ENCODE measurements at regions not wholly inside any gene's neighbourhood (a gene's known extent, or its start where the extent isn't known, plus 50 kb on each side); places are given as distances from the start of the nearest gene placed in this dataset.
A peak's percentile ranks its signal among the peaks of the same experiment; 100 is the strongest.
"Not testable (repeated sequence)": the region's sequence is repeated elsewhere in the genome, so short reads cannot be mapped to it uniquely, and the experiment has no call there.

DNA sequence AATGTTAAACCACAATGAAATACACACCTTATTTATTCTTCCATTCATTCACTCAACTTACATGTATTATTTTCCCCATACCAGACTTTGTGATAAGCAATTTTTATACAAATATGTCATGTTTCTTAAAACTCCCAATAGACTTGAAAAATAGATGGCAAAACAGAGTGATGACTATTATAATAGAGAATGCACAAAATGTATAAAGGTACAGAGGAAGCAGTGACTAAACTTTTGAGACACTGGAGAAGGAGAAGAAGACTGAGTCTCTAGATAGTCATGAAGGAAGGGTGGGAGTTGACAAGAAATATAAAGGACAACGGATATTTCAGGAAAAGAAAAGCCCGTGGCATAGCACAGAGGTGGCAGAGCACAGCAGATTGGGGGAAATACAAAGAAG, 198.1 kb upstream of the SLC39A10 start:
- DNase-seq (no peak), ATAC-seq (no peak)

DNA sequence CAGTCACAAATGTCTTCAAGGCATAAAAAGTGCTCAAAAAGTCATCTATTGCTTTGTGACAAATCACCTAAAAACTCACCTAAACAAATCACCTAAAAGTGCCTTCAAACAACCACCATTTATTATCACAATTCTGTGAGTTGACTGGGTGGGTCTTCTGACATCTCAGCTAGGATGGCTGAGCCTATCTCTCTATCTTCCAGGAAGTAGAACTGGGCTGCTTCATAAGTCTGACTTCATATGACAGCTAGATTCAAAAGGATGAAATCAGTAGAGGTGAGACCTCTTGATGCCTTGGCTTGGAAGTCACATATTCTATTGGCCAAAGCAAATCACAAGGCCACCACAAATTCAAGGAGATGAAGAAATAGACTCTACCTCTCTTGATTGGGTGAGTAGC, 199.2 kb upstream of the SLC39A10 start:
- ATAC-seq (no peak), DNase-seq (no peak)

DNA sequence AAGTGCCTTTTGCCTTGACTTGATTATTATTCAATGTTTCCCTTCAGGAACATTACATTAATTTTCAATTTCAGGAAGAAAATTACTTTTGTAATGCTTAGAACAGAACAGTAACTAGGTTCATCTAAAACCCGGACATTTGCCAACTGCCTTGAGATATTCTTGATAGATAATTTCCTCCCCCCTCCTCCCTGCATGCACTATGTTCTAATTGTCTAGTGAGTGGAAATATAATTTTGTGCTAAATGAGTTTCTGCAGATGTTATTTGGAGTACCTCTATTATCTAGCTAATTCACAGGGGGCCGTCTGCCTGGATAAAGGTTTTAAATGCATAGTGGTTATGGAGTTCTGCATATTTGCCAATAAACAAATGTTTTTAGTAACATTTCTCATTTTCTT, 200.3 kb upstream of the SLC39A10 start:
- DNase-seq (no peak), ATAC-seq (no peak)

DNA sequence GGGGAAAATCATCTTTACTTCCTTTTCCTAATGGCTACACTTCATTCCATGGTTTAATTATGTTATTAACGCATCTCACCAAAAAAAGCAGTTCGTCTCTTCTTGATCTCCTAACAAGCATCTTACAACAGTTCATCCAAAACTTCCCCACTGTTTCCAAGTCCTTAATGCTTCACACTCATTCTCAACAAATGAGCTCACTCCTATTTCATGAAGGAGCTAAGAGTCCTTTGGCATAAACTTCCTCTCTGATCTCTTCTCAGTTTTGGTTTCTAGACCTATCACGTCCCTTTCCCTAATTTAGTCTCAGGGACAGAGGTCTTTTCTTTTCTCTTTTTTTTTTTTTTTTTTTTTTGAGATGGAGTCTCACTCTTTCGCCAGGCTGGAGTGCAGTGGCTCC, 205.9 kb upstream of the SLC39A10 start:
- ATAC-seq, result no peak

DNA sequence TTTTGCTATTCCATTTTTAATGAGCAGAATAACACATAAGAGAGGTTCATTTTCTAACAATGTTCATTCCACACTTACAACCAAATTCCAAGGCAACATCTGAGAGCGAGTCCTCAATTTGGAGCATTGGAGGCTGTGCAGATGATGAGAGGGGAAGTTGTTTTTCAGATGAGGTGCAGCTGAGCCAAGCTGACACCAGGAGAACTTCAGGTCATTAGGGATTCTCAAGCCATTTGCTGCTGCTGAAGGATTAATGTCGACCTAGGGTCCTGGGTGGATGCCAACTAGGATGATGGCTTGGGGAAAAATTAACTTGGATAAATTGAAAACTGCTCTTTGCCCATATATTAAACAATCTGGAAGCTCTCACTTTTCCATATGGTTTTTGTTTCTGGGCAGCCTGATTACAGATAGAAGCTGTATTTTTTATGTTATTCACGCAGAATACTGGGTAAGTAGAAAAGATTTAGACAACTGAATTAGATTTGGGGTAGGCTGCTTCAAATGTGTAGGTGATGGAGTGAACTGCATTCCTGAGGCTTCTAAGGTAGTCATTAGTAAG, 206.4 kb upstream of the SLC39A10 start:
- ATAC-seq (no peak), DNase-seq (no peak)

More for the DNA sequence above, 205.9 kb upstream of the SLC39A10 start:
- DNase-seq, result no peak

DNA sequence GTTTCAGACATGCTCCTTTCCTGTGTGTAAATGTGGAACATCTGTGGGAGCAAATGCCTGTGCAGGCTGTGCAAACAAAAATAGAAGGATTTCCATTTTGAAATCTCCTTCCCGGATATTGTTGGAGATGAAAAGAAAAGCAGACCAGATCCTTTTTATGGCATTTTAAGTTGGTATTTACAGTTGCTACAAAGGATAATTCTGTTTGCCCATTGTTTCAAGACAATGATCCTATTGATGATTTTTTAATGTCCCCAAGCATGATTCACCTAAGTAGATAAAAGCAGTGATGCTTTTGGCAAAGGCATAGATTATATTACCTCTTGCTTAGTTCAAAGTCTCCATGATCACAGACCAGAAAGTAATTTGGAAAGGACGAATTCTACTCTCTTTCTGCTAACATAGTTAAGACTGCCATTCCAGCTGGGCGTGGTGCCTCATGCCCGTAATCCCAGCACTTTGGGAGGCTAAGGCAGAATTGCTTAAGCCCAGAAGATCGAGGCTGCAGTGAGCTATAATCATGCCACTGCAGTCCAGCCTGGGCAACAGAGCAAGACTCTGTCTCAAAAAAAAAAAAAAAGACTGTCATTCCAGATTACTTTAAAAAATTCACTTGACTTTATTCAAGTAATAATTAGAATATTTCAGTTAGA, 209.6 kb upstream of the SLC39A10 start:
- no peak for ATAC-seq
- no peak for DNase-seq

DNA sequence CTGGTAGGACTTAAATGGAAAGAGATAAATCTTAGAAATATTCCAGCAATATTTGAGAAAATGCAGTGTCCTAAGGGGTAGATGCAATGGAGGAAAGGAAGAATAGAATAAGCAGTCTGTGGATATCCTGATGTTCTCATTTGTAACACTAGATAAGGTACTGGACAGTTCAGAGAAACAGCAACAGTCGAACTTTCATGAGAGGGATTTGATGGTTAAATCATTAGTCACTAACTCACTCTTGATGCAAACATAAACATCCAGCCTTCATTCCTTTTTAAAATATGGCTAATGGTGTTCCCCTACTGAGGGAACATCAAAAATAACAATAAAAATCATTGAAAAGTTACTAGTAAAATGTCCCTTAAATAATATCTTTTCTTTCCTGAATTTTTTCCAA, 211.4 kb upstream of the SLC39A10 start:
- ATAC-seq, result no peak
- no peak for DNase-seq

DNA sequence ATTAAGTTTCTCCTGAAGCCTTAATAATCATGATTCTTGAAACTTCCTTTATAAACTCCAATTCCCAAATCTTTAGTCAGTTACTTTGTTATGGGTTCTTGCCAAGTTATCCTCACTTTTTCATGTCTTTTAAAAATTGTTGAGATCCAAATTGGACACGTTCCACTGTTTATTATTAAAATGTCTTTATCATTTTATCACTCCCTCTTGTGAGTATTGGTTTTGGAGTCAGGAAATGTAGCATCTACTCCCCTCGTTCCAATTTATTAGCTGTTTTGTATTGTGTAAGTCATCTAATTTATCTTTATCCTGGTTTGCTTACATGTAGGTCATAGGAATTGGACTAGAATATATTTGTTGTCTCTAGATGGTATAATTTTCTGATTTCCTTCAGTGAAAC, 213.1 kb upstream of the SLC39A10 start:
- ATAC-seq, result no peak
- no peak for DNase-seq

DNA sequence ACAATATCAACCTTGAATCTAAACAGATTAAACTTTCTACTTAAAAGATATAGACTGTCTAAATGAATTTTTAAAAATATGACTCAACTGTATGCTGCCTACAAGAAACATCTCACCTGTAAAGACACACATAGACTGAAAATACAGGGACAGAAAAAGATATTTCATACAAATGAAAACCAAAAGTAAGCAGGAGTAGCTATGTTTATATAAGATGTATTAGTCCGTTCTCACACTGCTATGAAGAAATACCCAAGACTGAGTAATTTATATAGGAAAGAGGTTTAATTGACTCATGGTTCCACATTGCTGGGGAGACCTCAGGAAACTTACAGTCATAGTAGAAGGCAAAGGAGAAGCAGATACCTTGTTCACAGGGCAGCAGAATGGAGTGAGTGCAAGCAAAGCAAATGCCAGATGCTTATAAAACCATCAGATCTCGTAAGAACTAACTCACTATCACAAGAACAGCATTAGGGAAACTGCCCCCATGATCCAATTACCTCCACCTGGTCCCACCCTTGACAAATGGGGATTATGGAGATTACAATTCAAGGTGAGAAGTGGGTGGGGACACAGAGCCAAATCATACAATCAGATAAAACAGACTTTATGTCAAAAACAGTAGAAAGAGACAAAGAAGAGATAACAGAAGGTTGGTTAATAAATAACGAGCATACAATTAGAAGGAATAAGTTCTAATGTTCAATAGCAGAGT, 214.4 kb upstream of the SLC39A10 start:
- no peak for DNase-seq
- ATAC-seq, result peak; percentile 40

DNA sequence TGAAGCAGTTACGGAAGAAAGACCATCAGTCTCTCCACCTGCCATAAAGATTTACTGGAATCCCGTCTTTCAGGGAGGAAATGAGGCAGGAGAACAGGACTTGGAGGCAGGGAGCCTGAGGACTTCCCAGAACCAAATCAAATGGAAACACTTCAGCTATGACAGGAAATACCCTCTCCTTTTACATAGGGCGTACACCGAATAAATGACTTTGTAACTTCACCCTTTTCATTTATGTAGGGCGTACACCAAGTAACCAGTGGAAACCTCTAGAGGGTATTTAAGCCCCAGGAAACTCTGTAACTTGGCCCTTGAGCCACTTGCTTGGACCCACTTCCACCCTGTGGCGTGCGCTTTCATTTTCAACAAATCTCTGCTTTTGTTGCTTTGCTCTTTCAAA, 218.3 kb upstream of the SLC39A10 start:
- ATAC-seq, result no peak
- no peak for DNase-seq

DNA sequence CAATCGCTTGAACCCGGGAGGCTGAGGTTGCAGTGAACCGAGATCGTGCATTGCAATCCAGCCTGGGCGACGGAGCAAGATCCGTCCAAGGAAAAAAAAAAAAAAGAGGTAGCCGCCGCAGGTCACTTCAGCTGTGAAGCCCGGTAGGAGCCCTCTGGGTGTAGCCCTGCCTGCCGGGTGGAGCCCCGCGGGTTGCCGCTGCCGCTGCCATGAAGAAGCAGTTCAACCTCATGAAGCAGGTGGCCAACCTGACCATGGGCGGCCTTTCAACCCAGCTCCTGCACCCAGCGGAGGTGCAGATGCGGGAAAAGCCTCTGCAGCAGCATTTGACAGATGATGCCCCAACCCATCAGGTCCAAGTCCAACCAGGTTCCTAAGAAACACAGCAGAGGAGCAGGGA, 219.5 kb upstream of the SLC39A10 start:
- no peak for DNase-seq
- ATAC-seq, result no peak

DNA sequence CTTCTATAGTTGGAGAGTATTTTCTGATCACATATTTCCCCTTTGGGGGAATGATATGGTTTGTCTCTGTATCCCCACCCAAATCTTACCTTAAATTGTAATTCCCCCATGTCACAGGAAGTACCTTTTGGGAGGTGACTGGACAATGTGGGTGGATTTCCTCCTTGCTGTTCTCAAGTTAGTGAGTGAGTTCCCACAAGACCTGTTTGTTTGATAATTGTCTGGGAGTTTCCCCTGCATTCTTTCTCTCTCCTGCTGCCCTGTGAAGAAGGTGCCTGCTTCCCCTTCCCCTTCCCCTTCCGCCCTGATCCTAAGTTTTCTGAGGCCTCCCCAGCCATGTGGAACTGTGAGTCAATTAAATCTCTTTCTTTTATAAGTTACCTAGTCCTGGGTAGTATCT, 222.7 kb upstream of the SLC39A10 start:
- DNase-seq (no peak), ATAC-seq (no peak)

DNA sequence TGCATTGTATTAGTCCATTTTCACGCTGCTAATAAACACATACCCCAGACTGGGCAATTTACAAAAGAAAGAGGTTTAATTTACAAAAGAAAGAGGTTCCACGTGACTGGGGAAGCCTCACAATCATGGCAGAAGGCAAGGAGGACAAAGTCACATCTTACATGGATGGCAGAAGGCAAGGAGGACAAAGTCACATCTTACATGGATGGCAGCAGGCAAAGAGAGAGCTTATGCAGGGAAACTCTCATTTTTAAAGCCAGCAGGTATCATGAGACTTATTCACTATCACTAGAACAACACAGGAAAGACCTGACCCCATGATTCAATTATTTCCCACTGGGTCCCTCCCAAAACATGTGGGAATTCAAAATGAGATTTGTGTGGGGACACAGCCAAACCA, 223.3 kb upstream of the SLC39A10 start:
- DNase-seq, ATAC-seq: not testable (repeated sequence)

DNA sequence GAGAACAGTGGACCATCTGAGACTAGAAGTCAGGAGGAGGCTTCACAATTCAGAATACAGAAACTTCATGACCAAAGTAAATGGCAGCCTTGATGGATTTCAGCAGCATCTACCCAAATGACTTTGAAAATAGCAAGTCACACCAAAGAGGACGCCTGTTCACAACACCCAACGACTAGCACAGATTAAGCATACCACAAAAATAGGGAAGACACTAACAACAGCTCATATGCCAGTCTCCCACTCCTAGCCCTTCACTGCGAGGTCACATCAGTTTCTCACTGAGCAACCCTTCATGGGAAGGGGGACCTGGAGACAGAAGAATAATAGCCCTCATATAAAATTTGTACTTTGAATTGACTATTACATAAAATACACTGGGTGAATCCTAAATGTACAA, 228.4 kb upstream of the SLC39A10 start:
- ATAC-seq (no peak), DNase-seq (no peak)

DNA sequence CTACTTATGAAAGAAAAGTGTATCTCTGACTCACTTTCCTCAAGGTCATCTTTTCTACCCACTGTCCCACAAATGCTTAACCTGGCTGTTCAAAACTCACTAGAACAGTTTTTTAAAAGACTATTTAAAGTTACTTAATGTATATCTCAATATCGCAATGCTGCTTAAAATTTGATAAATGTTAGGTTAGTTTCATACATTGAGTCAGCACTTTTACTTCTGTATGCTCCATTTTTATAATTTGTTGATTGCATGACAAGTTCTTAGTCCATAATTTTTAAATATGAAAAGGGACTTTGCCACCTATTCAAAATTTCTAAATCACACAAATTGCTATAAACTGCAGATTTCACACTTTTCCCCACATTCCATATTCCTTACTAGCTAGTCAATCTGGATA, 231.7 kb upstream of the SLC39A10 start:
- ATAC-seq, result no peak
- no peak for DNase-seq

DNA sequence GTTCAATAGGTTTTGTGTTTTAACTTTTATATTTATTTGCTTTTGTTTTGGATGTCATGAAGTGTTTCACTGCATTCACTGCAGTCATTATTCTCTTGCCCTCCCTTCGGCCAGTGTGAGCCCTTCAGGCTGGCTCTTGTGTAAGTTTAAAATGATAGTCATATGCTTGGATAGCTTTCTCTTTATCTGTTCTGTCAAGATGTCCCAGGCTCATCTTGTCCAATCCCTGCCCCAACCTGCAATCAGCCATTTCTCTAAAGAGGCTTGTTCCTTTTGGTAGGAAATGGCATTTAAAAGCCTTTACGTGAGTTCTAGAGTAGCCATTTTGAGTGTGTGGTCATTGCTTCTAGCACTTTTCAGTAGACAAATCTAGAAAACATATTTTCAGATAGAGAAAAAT, 238.0 kb upstream of the SLC39A10 start:
- DNase-seq (no peak), ATAC-seq (no peak)

DNA sequence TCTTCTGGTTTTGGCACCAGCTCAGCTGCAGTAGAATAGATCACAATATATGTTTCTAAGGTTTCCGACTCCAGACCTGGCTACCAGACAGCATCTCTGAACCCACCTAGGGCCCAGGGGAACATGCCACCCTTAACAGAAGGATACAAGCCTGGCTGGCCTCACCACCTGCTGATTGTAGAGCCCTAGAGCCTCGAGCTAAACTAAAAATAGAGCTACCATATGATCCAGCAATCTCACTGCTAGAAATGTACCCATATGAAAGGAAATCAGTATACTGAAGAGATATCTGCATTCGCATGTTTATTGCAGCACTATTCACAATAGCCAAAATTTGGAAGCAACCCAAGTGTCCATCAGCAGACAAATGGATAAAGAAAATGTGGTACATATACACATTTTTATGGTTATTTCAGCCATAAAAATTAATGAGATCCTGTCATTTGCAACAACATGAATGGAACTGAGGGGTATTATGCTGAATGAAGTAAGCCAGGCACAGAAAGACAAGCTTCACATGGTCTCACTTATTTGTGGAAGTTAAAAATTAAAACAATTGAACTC, 242.4 kb upstream of the SLC39A10 start:
- ATAC-seq, result no peak
- DNase-seq, result no peak

DNA sequence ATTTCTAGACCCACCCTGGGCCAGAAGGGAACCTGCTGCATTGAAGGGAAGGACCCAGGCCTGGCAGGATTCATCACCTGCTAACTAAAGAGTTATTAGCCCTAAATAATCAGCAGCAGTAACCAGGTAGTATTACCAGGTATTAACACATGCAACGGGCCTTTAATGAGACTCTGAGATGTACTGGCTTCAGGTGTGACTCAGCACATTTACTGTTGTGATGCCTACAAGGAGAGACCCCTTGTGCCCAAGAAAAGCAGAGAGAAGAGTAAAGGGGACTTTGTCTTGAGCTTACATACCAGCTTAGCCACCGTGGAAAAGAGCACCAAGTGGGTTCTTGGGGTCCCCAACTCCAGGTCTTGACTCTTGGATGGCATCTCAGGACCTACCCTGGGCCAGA, 243.1 kb upstream of the SLC39A10 start:
- DNase-seq, result no peak
- no peak for ATAC-seq

DNA sequence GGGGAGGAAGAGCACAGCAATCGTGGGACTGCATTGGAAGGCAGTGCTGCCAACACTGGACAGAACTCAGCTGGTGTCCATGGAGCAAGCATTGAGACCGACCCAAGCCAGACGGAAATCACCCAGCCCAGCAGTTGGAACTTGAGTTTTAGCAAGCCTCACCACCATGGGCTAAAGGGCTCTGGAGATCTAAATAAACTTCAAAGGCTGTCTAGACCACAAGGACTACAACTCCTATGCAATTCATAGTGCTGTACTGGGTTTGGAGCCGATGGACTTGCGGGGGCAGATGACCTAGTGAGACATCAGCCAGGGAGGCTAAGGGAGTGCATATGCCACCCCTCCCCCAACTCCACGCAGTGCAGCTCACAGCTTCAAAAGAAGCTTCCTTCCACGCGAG, 243.6 kb upstream of the SLC39A10 start:
- DNase-seq (no peak), ATAC-seq (no peak)

DNA sequence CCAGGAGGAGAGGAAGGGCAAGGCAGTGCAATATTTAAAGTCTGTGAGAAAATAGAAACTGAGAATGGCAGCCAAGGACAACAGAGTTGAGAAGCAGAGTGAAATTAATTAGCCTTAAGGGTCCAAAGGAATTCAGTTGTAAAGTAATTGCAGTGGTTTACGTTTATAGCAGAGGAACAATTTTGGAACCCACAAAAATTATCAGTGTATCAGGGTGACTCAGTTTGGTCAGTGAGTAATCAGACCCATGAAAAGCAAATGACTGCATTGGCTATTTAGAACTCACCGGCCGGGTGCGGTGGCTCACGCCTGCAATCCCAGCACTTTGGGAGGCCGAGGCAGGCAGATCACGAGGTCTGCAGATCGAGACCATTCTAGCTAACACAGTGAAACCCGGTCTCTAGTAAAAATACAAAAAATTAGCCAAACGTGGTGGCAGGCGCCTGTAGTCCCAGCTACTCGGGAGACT, 245.8 kb upstream of the SLC39A10 start:
- ATAC-seq, result no peak
- DNase-seq, result no peak

DNA sequence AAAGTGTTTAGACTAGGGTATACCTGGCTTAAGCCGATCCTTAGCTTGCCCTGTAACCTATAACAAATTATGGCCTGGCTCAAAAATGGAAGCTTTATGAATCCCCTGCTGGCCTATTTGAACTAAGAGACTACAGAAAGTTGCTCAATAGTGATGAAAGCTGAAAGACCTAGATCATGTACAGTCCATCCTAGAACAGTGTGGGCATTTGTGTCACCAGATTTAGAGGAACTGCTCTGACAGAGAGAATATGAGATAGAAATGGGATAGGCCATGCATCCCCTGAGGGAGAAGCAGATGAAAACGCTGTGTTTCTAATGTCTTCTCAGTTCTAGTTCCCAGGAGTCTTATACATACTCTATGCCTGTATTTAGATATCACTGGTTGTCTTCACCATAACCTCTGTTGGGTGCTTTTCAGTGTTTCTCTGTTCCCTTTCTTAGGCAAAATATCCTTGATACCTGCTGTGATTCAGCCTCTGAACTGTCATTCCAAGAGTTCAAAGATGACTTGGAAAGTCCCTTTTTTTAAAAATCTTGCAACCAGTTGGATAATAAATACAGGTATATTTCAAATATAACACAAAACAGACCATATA, 246.9 kb upstream of the SLC39A10 start:
- no peak for ATAC-seq

DNA sequence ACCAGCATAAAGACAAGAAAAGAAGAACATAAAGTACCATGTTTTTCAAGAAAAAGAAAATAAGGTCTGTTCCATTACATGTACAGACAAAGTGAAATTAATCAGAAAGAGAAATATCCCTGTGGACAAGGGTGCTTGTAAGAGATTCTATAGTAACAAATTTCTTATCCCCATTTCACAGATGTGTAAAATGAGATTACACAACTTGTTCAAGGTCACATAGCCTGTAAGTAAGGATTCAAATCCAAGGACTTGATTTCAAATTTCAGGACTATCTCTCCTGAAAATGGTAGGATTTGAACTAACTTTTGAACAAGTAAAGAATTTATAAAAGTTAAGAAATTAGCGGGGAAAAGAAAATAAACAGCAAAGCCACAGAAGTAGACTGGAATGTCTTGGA, 248.2 kb upstream of the SLC39A10 start:
- DNase-seq, result no peak
- ATAC-seq, result no peak

More for the DNA sequence above, 246.9 kb upstream of the SLC39A10 start:
- no peak for DNase-seq

DNA sequence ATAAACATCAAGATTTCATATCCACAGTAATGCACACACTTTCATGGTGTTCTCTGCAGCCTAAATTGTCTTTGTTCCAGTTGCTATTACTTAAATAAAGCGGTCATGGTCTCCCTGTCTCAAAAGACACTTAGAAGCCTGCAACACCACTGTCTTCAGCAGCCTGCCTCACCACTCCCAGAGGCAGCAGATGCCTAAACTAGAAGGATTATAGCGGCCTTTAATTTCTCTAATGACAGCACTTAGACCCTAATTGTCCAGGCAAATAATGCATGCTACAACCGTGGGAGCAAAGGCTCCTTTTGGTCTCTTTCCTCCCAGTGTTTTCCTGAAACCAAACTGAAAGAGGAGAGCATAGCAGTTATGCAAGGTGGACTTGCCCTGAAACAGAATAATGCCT, 248.8 kb upstream of the SLC39A10 start:
- DNase-seq (no peak), ATAC-seq (no peak)

All from stimulated activated naive CD8-positive, alpha-beta T cell treated with anti-CD3 and anti-CD28 coated beads, Interleukin-15, Interleukin-2, amounts not matched to agents 100 U/mL and 50 U/mL, for 24 hours (primary cell).